Endothelial cell of umbilical vein (primary cell): ENCODE measurements at regions not wholly inside any gene's neighbourhood (a gene's known extent, or its start where the extent isn't known, plus 50 kb on each side); places are given as distances from the start of the nearest gene placed in this dataset.

ENCODE experiments used
- BruUV-seq: library from RNA; stranded (reverse); fragments of 400-500 nt; replicated peaks from 2 replicates; lab custom pipeline; 2021; lab: Mats Ljungman, UMichigan
- CTCF ChIA-PET: fragments of 300-600, 350-600 bp; sonication (Branson Sonifier 250); formaldehyde crosslinking; loops from one replicate; lab custom pipeline; 2021; ENCODE audit warnings: antibody characterized with exemption, inconsistent platforms; lab: Charles Lee
- POLR2A ChIA-PET: fragments of 300-600, 350-600 bp; sonication (Branson Sonifier 250); formaldehyde crosslinking; loops from one replicate; lab custom pipeline; 2021; ENCODE audit warnings: antibody characterized with exemption, inconsistent platforms; lab: Charles Lee
- DNase-seq: peaks from one replicate; pipeline ENCODE4 v3.0.0-alpha.2; 2011; ENCODE audit warnings: low read depth, low spot score
- FAIRE-seq: peaks from 2 replicates; lab custom pipeline; 2011; peaks lifted over from hg19 to GRCh38; lab: Jason Lieb, UNC
- H2AFZ ChIP-seq: 2 replicates; pipeline ENCODE4 v1.6.0; 2012; ENCODE audit warnings: low read depth, low read length, control low read depth, inconsistent platforms
- H3K27ac ChIP-seq: 2 replicates; pipeline ENCODE4 v1.5.1; 2011; ENCODE audit warnings: low read depth, mild to moderate bottlenecking, control low read depth, low read length, moderate library complexity; ENCODE audit not compliant: insufficient read depth
- H3K27me3 ChIP-seq, 2 experiments: 2 replicates each; pipeline versions ENCODE4 v1.6.0 to v1.6.1; 2011; ENCODE audit warnings: low read length in 2 of 2, mixed read lengths in 1 of 2; ENCODE audit not compliant: control insufficient read depth in 2 of 2, insufficient read depth in 2 of 2
- H3K36me3 ChIP-seq, 2 experiments: 2 replicates in 1 of 2; 3 replicates in 1 of 2; pipeline ENCODE4 v1.5.1; 2011; ENCODE audit warnings: low read length in 2 of 2, mild to moderate bottlenecking in 1 of 2, moderate library complexity in 1 of 2; ENCODE audit not compliant: control insufficient read depth in 2 of 2, insufficient read depth in 2 of 2; ENCODE audit errors: extremely low read depth in 1 of 2
- H3K4me1 ChIP-seq: 3 replicates; pipeline ENCODE4 v1.5.1; 2011; ENCODE audit warnings: mild to moderate bottlenecking, low read length; ENCODE audit not compliant: control insufficient read depth, insufficient read depth; ENCODE audit errors: extremely low read depth
- H3K4me2 ChIP-seq: 2 replicates; pipeline ENCODE4 v1.6.1; 2011; ENCODE audit warnings: low read length, control low read depth, mixed read lengths; ENCODE audit not compliant: insufficient read depth
- H3K4me3 ChIP-seq, 3 experiments: fragments of 200-600 bp in 1 of 3; sonication (generic), shearing (Covaris generic) in 1 of 3; replicated peaks in 1 of 3; 2 replicates each; pipeline ENCODE4 v1.5.1; 2011 to 2016; ENCODE audit warnings: control low read depth in 3 of 3, low read length in 3 of 3, mild to moderate bottlenecking in 2 of 3, inconsistent platforms in 1 of 3, low read depth in 1 of 3, moderate library complexity in 1 of 3; ENCODE audit not compliant: insufficient read depth in 1 of 3
- H3K79me2 ChIP-seq: 2 replicates; pipeline ENCODE4 v1.6.0; 2012; ENCODE audit warnings: low read length, inconsistent platforms; ENCODE audit not compliant: control insufficient read depth, insufficient read depth
- H3K9ac ChIP-seq: replicated peaks from 2 replicates; pipeline ENCODE3; 2011; ENCODE audit warnings: low read length, control low read depth; ENCODE audit not compliant: insufficient read depth; ENCODE audit errors: extremely low read depth
- H3K9me1 ChIP-seq: replicated peaks from 3 replicates; pipeline ENCODE4 v1.6.0; 2011; ENCODE audit warnings: mild to moderate bottlenecking, low read length; ENCODE audit not compliant: control insufficient read depth, insufficient read depth; ENCODE audit errors: extremely low read depth
- H3K9me3 ChIP-seq: replicated peaks from 2 replicates; pipeline ENCODE4 v1.5.1; 2012; ENCODE audit warnings: low read length, inconsistent platforms; ENCODE audit not compliant: control insufficient read depth, insufficient read depth
- H4K20me1 ChIP-seq: replicated peaks from 2 replicates; pipeline ENCODE3; 2011; ENCODE audit warnings: mild to moderate bottlenecking, low read length; ENCODE audit not compliant: control insufficient read depth, insufficient read depth; ENCODE audit errors: extremely low read depth
- EZH2 ChIP-seq: IDR thresholded peaks from 2 replicates; pipeline ENCODE4 v1.6.1; 2012; ENCODE audit warnings: borderline replicate concordance, low read depth, mild to moderate bottlenecking, moderate library complexity, low read length, inconsistent platforms; ENCODE audit not compliant: severe bottlenecking
- FOS ChIP-seq: IDR thresholded peaks from 2 replicates; pipeline ENCODE4 v1.6.1; 2011; ENCODE audit warnings: mild to moderate bottlenecking, low read length, moderate library complexity, borderline replicate concordance; ENCODE audit not compliant: insufficient read depth
- GATA2 ChIP-seq: IDR thresholded peaks from 2 replicates; pipeline ENCODE4 v1.7.0; 2011; ENCODE audit warnings: low read depth, mild to moderate bottlenecking, moderate library complexity, mixed read lengths, low read length; ENCODE audit not compliant: insufficient read length, insufficient read depth
- JUN ChIP-seq: IDR thresholded peaks from 2 replicates; pipeline ENCODE4 v1.6.1; 2011; ENCODE audit warnings: borderline replicate concordance, low read depth; ENCODE audit not compliant: insufficient read length, insufficient read depth
- MAX ChIP-seq: IDR thresholded peaks from 2 replicates; pipeline ENCODE4 v1.6.1; 2011; ENCODE audit not compliant: insufficient read depth, insufficient read length
- MYC ChIP-seq: IDR thresholded peaks from one replicate; pipeline ENCODE4 v1.6.1; 2011; ENCODE audit warnings: mild to moderate bottlenecking, low read depth, low read length
- POLR2A ChIP-seq: IDR thresholded peaks from 2 replicates; pipeline ENCODE4 v1.6.1; 2012; ENCODE audit warnings: low read depth, mild to moderate bottlenecking, control low read depth, low read length
- POLR2AphosphoS5 ChIP-seq: IDR thresholded peaks from 2 replicates; pipeline ENCODE4 v1.6.1; 2012; ENCODE audit warnings: low read depth, mild to moderate bottlenecking, control low read depth, low read length, moderate library complexity; ENCODE audit not compliant: insufficient read depth
- dilution Hi-C: fragments of 300-500 bp; cut with MboI; formaldehyde crosslinking; loops from one replicate; pipeline ENCODE4 v1.15.0; 2019; ENCODE audit warnings: low sequenced_read_pairs; ENCODE audit not compliant: extremely low pct_ligation_motif_present
- intact Hi-C: fragments of 100-400 bp; cut with micrococcal nuclease; formaldehyde crosslinking; loops from one replicate; pipeline ENCODE4 v1.10.0; 2022
- TF ChIP-seq, protein P1 (sequence below), 2 donors: IDR thresholded peaks; 1 replicate in 1 of 2; 2 replicates in 1 of 2; pipeline ENCODE4 v1.5.1; 2011; ENCODE audit warnings: low read length in 2 of 2, mild to moderate bottlenecking in 2 of 2, moderate library complexity in 2 of 2, control low read depth in 1 of 2, inconsistent platforms in 1 of 2, low read depth in 1 of 2; ENCODE audit not compliant: insufficient read depth in 1 of 2; ENCODE audit errors: extremely low read depth in 1 of 2

DNA sequence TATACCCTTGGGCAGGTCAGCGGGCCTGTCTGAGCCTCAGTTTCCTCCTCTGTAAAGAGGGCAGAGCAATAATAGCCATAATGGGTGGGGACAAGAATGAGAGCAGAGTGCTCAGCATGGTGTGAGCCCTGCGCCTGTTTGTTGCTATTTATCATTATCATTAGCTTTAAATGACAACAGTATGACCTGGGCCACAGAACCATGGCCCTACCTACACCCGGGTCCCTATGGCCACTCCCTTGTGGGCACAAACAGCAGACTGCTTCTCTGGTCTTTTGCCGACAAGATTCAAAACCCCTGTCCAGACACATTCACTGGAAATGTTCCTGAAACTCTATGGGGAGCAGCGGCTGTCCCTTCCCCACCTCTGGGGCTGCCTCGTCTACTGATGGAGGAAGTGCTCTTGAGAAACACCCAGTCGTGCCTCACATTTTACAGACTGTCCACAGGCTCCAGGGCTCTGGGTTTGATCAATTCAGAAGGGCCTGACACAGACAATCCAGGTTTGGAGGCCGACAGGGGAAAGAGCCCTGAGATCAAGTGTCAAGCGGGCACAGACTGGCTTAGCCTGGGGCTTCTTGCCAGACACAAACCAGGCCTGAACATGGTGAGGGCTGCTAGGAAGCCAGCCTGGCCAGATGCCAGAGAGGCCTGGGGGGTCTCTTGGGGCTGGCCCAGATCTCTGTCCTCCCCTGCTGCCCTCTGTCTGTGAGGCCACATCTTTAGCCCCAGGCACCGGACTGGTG, 112.5 kb upstream of the CD82 start:
- FAIRE-seq (no peak), DNase-seq (no peak)
- H3K79me2 ChIP-seq, result no peaks in the 10 kb centered on the region
- intact Hi-C loops (no loop called here), dilution Hi-C loops (no loop called here)
- no peak overlapping the region for H3K9ac ChIP-seq
- CTCF ChIA-PET, result no interaction called here
- no peaks in the 10 kb centered on the region for H3K9me3 ChIP-seq
- H2AFZ ChIP-seq, result no peak overlapping the region
- no peaks in the 10 kb centered on the region for H3K36me3 ChIP-seq
- no peak overlapping the region for H3K4me2 ChIP-seq
- no peaks in the 10 kb centered on the region for H4K20me1 ChIP-seq
- POLR2A ChIA-PET, result no interaction called here
- H3K4me1 ChIP-seq, result no peaks in the 10 kb centered on the region
- no peak for TF ChIP-seq POLR2AphosphoS5
- no peak for TF ChIP-seq MYC
- no peak for TF ChIP-seq GATA2
- TF ChIP-seq, protein P1, sequence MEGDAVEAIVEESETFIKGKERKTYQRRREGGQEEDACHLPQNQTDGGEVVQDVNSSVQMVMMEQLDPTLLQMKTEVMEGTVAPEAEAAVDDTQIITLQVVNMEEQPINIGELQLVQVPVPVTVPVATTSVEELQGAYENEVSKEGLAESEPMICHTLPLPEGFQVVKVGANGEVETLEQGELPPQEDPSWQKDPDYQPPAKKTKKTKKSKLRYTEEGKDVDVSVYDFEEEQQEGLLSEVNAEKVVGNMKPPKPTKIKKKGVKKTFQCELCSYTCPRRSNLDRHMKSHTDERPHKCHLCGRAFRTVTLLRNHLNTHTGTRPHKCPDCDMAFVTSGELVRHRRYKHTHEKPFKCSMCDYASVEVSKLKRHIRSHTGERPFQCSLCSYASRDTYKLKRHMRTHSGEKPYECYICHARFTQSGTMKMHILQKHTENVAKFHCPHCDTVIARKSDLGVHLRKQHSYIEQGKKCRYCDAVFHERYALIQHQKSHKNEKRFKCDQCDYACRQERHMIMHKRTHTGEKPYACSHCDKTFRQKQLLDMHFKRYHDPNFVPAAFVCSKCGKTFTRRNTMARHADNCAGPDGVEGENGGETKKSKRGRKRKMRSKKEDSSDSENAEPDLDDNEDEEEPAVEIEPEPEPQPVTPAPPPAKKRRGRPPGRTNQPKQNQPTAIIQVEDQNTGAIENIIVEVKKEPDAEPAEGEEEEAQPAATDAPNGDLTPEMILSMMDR (IDR thresholded peaks at IDR 0.05; ENCODE audit: extremely low read depth in 1 of 2, insufficient read depth in 1 of 2, low read depth in 1 of 2, low read length in 2 of 2), result no peak
- no peak for TF ChIP-seq JUN
- no peak for TF ChIP-seq MAX
- TF ChIP-seq FOS, result no peak
- TF ChIP-seq POLR2A, result no peak
- no peak for TF ChIP-seq EZH2
- no peak overlapping the region for H3K4me3 ChIP-seq
- BruUV-seq, result no TSS peak
- H3K27ac ChIP-seq, result no peak overlapping the region
- H3K9me1 ChIP-seq, result no peaks in the 10 kb centered on the region
- no peaks in the 10 kb centered on the region for H3K27me3 ChIP-seq
